Thyroid gland (tissue), 4 donors: ENCODE measurements at regions not wholly inside any gene's neighbourhood (a gene's known extent, or its start where the extent isn't known, plus 50 kb on each side); places are given as distances from the start of the nearest gene placed in this dataset.

Experiments
- POLR2A ChIP-seq, 2 donors: fragments of 450-650 bp; IDR thresholded peaks; one replicate each; pipeline ENCODE4 v1.6.1; 2017; ENCODE audit warnings: antibody characterized with exemption in 2 of 2, mild to moderate bottlenecking in 2 of 2, moderate library complexity in 1 of 2
- TF ChIP-seq, protein P1 (sequence below), 6 experiments: fragments of 200-600 bp in 3 of 6; fragments of 450-650 bp in 3 of 6; sonication (generic) in 3 of 6; IDR thresholded peaks; one replicate each; pipeline ENCODE4 v1.5.1; 2016 to 2019; ENCODE audit warnings: antibody characterized with exemption in 6 of 6, mild to moderate bottlenecking in 2 of 6, inconsistent platforms in 1 of 6, moderate library complexity in 1 of 6

DNA sequence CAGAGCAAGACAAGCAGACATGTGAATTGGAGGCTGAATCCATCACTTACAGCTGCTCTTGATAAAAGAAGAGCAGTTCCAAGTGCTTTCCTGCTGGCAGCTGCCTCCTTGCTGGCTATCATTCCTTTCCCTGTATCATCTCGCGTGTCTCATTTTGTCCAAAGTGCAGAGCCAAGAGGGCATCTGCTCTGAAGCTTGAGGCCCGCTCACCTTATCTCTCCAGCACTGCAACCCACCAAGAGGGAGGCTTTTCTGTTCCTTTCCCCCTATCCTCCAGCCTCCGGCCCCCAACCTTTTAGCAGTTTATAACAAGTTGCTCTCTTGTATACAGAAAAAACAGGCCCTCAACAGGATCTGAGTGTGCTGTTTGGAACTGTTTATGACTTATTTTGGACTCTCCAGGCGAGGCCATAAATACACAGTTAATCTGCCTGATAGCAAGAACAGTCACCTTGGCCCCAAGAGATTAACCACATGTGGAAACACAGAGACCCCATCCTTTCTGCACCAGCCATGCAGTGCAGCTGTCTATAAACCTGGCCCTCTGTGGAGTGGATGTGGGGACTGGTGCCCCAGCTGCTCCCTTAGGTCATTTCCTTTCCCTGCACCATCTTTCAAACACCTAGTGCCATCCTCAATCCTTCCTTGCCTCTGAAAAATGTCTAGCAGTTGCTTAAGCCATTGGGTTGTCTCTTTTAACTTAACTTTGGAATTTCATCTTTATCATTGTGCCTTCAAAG, 172.5 kb upstream of the FERMT1 start:
- TF ChIP-seq, protein P1, sequence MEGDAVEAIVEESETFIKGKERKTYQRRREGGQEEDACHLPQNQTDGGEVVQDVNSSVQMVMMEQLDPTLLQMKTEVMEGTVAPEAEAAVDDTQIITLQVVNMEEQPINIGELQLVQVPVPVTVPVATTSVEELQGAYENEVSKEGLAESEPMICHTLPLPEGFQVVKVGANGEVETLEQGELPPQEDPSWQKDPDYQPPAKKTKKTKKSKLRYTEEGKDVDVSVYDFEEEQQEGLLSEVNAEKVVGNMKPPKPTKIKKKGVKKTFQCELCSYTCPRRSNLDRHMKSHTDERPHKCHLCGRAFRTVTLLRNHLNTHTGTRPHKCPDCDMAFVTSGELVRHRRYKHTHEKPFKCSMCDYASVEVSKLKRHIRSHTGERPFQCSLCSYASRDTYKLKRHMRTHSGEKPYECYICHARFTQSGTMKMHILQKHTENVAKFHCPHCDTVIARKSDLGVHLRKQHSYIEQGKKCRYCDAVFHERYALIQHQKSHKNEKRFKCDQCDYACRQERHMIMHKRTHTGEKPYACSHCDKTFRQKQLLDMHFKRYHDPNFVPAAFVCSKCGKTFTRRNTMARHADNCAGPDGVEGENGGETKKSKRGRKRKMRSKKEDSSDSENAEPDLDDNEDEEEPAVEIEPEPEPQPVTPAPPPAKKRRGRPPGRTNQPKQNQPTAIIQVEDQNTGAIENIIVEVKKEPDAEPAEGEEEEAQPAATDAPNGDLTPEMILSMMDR (IDR thresholded peaks at IDR 0.05), result no peak
- TF ChIP-seq POLR2A (IDR thresholded peaks at IDR 0.05), result no peak
